Small intestine (tissue), 7 donors: ENCODE measurements at regions not wholly inside any gene's neighbourhood (a gene's known extent, or its start where the extent isn't known, plus 50 kb on each side); places are given as distances from the start of the nearest gene placed in this dataset.
A peak's percentile ranks its signal among the peaks of the same experiment; 100 is the strongest.
"Not testable (repeated sequence)": the region's sequence is repeated elsewhere in the genome, so short reads cannot be mapped to it uniquely, and the experiment has no call there.

Experiments used
- DNase-seq, 2 donors: peaks; one replicate each; pipeline versions ENCODE4 v3.0.0 to v3.0.0-alpha.2; 2013
- FAIRE-seq: peaks from 2 replicates; lab custom pipeline; 2012; peaks lifted over from hg19 to GRCh38; lab: Jason Lieb, UNC
- H3K27ac ChIP-seq, 3 donors: one replicate each; pipeline ENCODE4 v1.5.1; 2013; ENCODE audit warnings: low read length in 2 of 3, mild to moderate bottlenecking in 2 of 3, control low read depth in 1 of 3, inconsistent platforms in 1 of 3, low read depth in 1 of 3, moderate library complexity in 1 of 3
- H3K27me3 ChIP-seq, 3 donors: one replicate each; pipeline ENCODE4 v1.6.1; 2013; ENCODE audit warnings: low read length in 3 of 3, inconsistent platforms in 1 of 3; ENCODE audit not compliant: control insufficient read depth in 3 of 3, insufficient read depth in 3 of 3
- H3K36me3 ChIP-seq, 3 donors: one replicate each; pipeline ENCODE4 v1.6.1; 2013; ENCODE audit warnings: low read length in 3 of 3, inconsistent platforms in 1 of 3, low read depth in 1 of 3, mild to moderate bottlenecking in 1 of 3, moderate library complexity in 1 of 3; ENCODE audit not compliant: control insufficient read depth in 3 of 3, insufficient read depth in 2 of 3
- H3K4me1 ChIP-seq, 3 donors: one replicate each; pipeline ENCODE4 v1.6.1; 2013; ENCODE audit warnings: low read length in 2 of 3, inconsistent platforms in 1 of 3, low read depth in 1 of 3, mild to moderate bottlenecking in 1 of 3, moderate library complexity in 1 of 3; ENCODE audit not compliant: control insufficient read depth in 3 of 3, insufficient read depth in 2 of 3
- H3K4me3 ChIP-seq, 3 donors: one replicate each; pipeline ENCODE4 v1.5.1; 2013; ENCODE audit warnings: low read length in 3 of 3, control low read depth in 1 of 3, inconsistent platforms in 1 of 3, low read depth in 1 of 3, mild to moderate bottlenecking in 1 of 3, moderate library complexity in 1 of 3
- H3K9me3 ChIP-seq, 2 donors: one replicate each; pipeline ENCODE4 v1.6.1; 2013; ENCODE audit warnings: low read depth in 1 of 2, low read length in 1 of 2; ENCODE audit not compliant: control insufficient read depth in 2 of 2, insufficient read depth in 1 of 2
- WGBS, 3 donors: extraction: QIAGEN DNeasy Blood & Tissue Kit; methylation state at CpG; one replicate each; pipeline ENCODE4 v1.1.7; 2013; 5-methylcytosine and 5-hydroxymethylcytosine counted together
- donor health status: healthy with polysubstance abuse.
- donor health status: control.
- donor health status: control.
- donor health status: Bipolar disorder and iron deficiency.
- donor health status: healthy.

GRCh38 chr4:151541389-151542071 lies 132.6 kb downstream of the FHIP1A start:
- Histone ChIP-seq H3K27me3 (no peaks in the 10 kb centered on the region), H3K36me3 (no peaks in the 10 kb centered on the region), H3K27ac (no peak overlapping the region), H3K4me1 (no peaks in the 10 kb centered on the region), H3K4me3 (no peak overlapping the region), H3K9me3 (no peaks in the 10 kb centered on the region)
- WGBS, 3 donors = 42 to 61% (median 47%) methylated on average over 6 of the region's 6 CpGs
- no peak for DNase-seq
- FAIRE-seq = no peak

- peaks cover 2 to 35% of the 10 kb centered on the region in 2 donors for H3K9me3 ChIP-seq
- no peak overlapping the region for H3K4me3 ChIP-seq
- no peak overlapping the region for H3K27ac ChIP-seq
- H3K36me3 ChIP-seq = peaks cover 0 to 5% (median 4%) of the 10 kb centered on the region in 3 donors
- DNase-seq = no peak
- no peaks in the 10 kb centered on the region for H3K27me3 ChIP-seq
- peaks cover 0 to 3% (median 0%) of the 10 kb centered on the region in 3 donors for H3K4me1 ChIP-seq
- FAIRE-seq = no peak
- whole genome bisulfite sequencing, 3 donors = 83 to 94% (median 88%) methylated on average over 8 of the region's 8 CpGs
Observed at GRCh38 chr4:151548708-151549107, 139.7 kb downstream of the FHIP1A start.

- 91 to 100% (median 98%) methylated on average over 2 of the region's 2 CpGs for WGBS, 3 donors
Observed at GRCh38 chr4:151549378-151549777, 140.4 kb downstream of the FHIP1A start.

GRCh38 chr4:151553874-151554273 lies 144.9 kb downstream of the FHIP1A start:
- no peak overlapping the region for H3K4me3 ChIP-seq
- FAIRE-seq (no peak), DNase-seq (peak; percentile 40 to 85)
- H3K27me3 ChIP-seq = no peaks in the 10 kb centered on the region
- WGBS, 3 donors = 19 to 41% (median 32%) methylated on average over 2 of the region's 2 CpGs
- peaks cover 2 to 12% of the 10 kb centered on the region in 2 donors for H3K9me3 ChIP-seq
- H3K36me3 ChIP-seq = no peaks in the 10 kb centered on the region
- peaks cover 0 to 3% (median 0%) of the 10 kb centered on the region in 3 donors for H3K4me1 ChIP-seq
- H3K27ac ChIP-seq = peak overlapping the region in 1 of 3 donors; percentile 48

More at GRCh38 chr4:151549378-151549777, 140.4 kb downstream of the FHIP1A start:
- H3K4me3 ChIP-seq, DNase-seq, H3K36me3 ChIP-seq, H3K4me1 ChIP-seq, H3K27ac ChIP-seq, FAIRE-seq, H3K27me3 ChIP-seq: not testable (repeated sequence)
- H3K9me3 ChIP-seq = peaks cover 2 to 35% of the 10 kb centered on the region in 2 donors

- Histone ChIP-seq H3K27me3 (no peaks in the 10 kb centered on the region), H3K4me3 (no peak overlapping the region), H3K4me1 (peaks cover 0 to 3% (median 0%) of the 10 kb centered on the region in 3 donors), H3K9me3 (peaks cover 2 to 4% of the 10 kb centered on the region in 2 donors), H3K36me3 (no peaks in the 10 kb centered on the region), H3K27ac (no peak overlapping the region)
- WGBS, 3 donors = 3 to 18% (median 9%) methylated on average over 1 of the region's 1 CpG
- peak in 1 of 2 donors; percentile 29 for DNase-seq
- FAIRE-seq = peak; percentile 72
Observed at GRCh38 chr4:151555151-151555945, 146.4 kb downstream of the FHIP1A start.

GRCh38 chr4:151558496-151559113 lies 149.6 kb downstream of the FHIP1A start:
- FAIRE-seq (no peak), DNase-seq (no peak)
- H3K27ac ChIP-seq = no peak overlapping the region
- H3K27me3 ChIP-seq = no peaks in the 10 kb centered on the region
- no peak overlapping the region for H3K4me3 ChIP-seq
- no peaks in the 10 kb centered on the region for H3K36me3 ChIP-seq
- H3K9me3 ChIP-seq = no peaks in the 10 kb centered on the region
- peaks cover 1 to 6% (median 4%) of the 10 kb centered on the region in 3 donors for H3K4me1 ChIP-seq
- WGBS, 3 donors = 90 to 99% (median 93%) methylated on average over 3 of the region's 3 CpGs

GRCh38 chr4:151559595-151559994 lies 150.6 kb downstream of the FHIP1A start:
- H3K4me3 ChIP-seq = no peak overlapping the region

GRCh38 chr4:151561551-151562256 lies 152.7 kb downstream of the FHIP1A start:
- no peak for FAIRE-seq
- no peak for DNase-seq
- 3 to 30% (median 9%) methylated on average over 1 of the region's 1 CpG for WGBS, 3 donors
- Histone ChIP-seq H3K27ac (no peak overlapping the region), H3K4me1 (peaks cover 3 to 25% (median 4%) of the 10 kb centered on the region in 3 donors), H3K36me3 (no peaks in the 10 kb centered on the region), H3K9me3 (no peaks in the 10 kb centered on the region), H3K27me3 (no peaks in the 10 kb centered on the region), H3K4me3 (no peak overlapping the region)

More at GRCh38 chr4:151559595-151559994, 150.6 kb downstream of the FHIP1A start:
- WGBS, 3 donors = 76 to 89% (median 78%) methylated on average over 2 of the region's 2 CpGs
- H3K9me3 ChIP-seq = no peaks in the 10 kb centered on the region
- no peaks in the 10 kb centered on the region for H3K27me3 ChIP-seq
- DNase-seq (no peak), FAIRE-seq (no peak)
- no peaks in the 10 kb centered on the region for H3K36me3 ChIP-seq
- no peak overlapping the region for H3K27ac ChIP-seq
- peaks cover 1 to 14% (median 4%) of the 10 kb centered on the region in 3 donors for H3K4me1 ChIP-seq
